CD4-positive, alpha-beta T cell treated with Interferon alpha-2 for 1 hour (primary cell): ENCODE measurements at regions not wholly inside any gene's neighbourhood (a gene's known extent, or its start where the extent isn't known, plus 50 kb on each side); places are given as distances from the start of the nearest gene placed in this dataset.
"Not testable (repeated sequence)": the region's sequence is repeated elsewhere in the genome, so short reads cannot be mapped to it uniquely, and the experiment has no call there.

Source experiments
- DNase-seq, 2 donors: peaks; one replicate each; pipeline ENCODE4 v3.0.0-alpha.2; 2020 to 2022

- no peak for DNase-seq
Measured at GRCh38 chr6:63487103-63487813, 85.0 kb upstream of the LOC128125822 start.

- no peak for DNase-seq
Measured at GRCh38 chr6:63491119-63491518, 81.2 kb upstream of the LOC128125822 start.

GRCh38 chr6:63492476-63492875 is 79.8 kb upstream of the LOC128125822 start:
- no peak for DNase-seq

DNA sequence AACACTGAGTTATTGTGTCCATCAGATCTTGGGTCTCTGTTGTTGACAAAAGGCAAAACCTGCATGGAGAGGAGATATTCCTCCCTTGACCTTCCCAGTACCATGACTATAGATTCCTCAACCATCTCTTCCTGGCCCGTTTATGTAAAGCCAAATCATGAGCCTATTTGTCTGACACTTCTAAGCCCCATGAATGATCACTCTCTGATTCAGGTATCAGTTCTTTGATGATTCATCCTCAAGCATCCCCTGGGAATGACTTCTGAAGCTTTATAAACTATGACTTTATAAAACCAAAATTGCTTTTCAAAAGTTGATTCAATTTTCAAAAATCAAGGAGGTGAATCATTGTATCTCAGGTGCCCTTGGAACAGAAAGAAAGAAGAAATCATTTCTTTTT is 78.7 kb upstream of the LOC128125822 start:
- no peak for DNase-seq

- DNase-seq = no peak
Measured at GRCh38 chr6:63496361-63496804, 75.9 kb upstream of the LOC128125822 start.

DNA sequence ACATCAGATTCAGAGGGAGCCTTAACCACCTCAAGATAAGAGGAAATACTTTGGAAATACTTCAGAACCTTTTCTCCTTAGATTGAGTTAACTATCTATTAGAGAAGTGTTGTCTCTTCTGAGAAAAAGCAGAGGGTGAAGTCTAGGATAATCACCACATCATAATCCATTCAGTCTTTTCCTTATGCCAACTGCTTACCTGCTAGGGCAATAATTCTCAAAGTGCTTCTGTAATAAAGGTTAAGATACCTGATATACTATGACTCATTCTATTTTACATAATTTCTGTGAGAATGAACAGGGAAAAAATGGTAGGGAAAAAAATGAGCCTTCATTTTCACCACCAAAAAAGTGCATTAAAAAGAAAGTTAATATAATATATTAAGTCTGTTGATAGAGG is 70.1 kb upstream of the LOC128125822 start:
- DNase-seq = no peak

DNA sequence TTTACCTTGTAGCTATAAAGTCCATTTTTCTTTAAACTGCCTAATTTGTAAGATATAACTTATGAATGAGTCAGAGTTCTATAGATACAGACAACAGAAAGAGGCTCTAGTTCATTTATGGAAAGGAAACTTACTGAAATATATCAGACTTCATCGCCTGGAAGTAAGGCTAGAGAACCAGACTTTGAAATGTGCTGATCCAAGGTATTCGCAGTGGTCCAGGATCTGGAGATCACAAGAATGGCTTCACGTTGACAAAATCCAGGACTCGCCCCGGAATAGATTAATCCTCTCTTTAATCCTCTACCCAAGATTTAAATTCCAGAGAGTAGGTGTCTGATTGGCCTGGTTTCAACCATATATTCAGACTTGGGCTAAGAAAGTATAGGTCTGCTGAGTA is 69.1 kb upstream of the LOC128125822 start:
- DNase-seq = no peak

DNA sequence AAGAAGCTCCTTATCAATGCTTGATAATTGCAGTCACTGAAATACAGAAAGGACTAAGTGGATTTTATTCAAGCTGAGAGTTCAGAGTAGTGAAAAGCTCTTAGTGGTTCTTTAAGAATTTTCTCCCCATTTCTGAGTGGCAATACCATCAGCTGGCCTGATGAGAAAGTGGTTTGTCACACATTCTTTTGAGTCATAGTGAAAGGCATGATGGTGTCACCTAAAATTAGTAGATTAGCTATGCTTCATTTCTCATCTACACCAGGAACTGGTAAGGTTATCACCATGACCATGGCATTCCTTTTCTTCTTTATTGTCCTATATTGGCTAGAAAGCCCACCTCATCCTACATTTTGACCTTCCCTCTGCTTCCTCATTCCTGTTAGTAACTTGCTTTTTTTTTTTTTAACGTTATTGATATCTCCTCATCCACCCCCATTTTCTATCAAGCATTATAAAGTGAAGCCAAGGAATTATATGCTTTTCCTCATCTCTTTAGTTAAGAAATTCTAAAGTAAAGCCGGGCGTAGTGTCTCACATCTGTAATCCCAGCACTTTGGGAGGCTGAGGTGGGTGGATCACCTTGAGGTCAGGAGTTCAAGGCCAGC is 67.4 kb upstream of the LOC128125822 start:
- DNase-seq = no peak

GRCh38 chr6:63507096-63507495 is 65.2 kb upstream of the LOC128125822 start:
- DNase-seq = no peak

GRCh38 chr6:63509652-63510352 is 62.5 kb upstream of the LOC128125822 start:
- no peak for DNase-seq

GRCh38 chr6:63510353-63510686 is 62.0 kb upstream of the LOC128125822 start:
- DNase-seq = no peak

DNA sequence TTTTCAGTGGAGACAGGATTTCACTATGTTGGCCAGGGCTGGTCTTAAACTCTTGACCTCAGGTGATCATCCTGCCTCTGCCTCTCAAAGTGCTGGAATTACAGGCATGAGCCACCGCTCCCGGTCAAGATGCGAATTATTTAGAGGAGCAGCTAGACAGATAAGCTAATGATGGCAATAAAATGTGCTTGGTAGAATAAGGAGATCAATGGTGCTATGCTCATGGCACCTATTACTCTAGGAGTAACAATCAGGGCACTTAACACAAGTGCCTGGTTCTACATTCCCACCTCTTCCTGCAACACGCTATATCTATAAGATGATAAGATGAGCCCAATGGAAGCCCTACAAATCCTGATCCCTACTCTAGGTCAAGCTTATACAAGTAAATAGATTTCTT is 61.4 kb upstream of the LOC128125822 start:
- DNase-seq = no peak

- DNase-seq = no peak
Measured at GRCh38 chr6:63514488-63515173, 57.6 kb upstream of the LOC128125822 start.

DNA sequence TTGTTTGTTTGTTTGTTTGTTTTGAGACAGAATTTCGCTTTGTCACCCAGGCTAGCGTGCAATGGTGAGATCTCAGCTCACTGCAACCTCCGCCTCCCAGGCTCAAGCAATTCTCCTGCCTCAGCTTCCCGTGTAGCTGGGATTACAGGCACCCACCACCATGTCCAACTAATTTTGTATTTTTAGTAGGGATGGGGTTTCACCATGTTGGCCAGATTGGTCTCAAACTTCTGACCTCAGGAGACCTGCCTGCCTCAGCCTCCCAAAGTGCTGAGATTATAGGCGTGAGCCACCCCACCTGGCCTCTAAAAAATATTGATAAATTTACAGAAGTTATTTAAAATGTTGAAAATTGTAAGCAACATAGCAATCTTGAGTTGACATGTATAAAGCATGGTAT is 57.1 kb upstream of the LOC128125822 start:
- not testable (repeated sequence) for DNase-seq

- no peak for DNase-seq
Measured at GRCh38 chr6:63516186-63516944, 55.9 kb upstream of the LOC128125822 start.

DNA sequence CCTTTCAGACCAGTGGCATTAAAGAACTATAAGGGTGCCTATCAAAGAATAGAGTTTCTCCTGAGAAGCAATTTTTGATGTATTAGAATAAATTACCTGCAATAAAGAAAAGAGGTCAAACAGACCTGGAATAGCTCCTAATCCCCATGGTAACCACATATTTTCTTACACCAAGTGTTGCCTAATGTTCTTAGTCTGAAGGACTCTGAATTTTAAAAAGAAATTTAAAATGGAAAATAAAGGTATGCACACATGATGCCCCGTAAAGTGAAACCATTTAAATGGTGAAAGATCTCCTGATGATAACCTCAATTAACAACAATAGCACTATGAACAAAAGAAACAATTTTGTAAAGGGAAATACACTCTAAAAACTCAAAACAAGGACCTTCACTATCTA is 55.1 kb upstream of the LOC128125822 start:
- DNase-seq = no peak

- DNase-seq = no peak
Measured at GRCh38 chr6:63521475-63522210, 50.6 kb upstream of the LOC128125822 start.
